ENCODE measurements at regions not wholly inside any gene's neighbourhood (a gene's known extent, or its start where the extent isn't known, plus 50 kb on each side); places are given as distances from the start of the nearest gene placed in this dataset.

GRCh38 chr1:239538239-239538988 lies 152.0 kb downstream of the CHRM3 start:
- DNase-seq (ENCODE audit: low read depth) = no peak

- no peak for DNase-seq (ENCODE audit: low read depth)
Measured at GRCh38 chr1:239539051-239539450, 152.7 kb downstream of the CHRM3 start.

GRCh38 chr1:239539812-239540211 lies 153.4 kb downstream of the CHRM3 start:
- DNase-seq (ENCODE audit: low read depth) = no peak

- no peak for DNase-seq (ENCODE audit: low read depth)
Measured at GRCh38 chr1:239543873-239544272, 157.5 kb downstream of the CHRM3 start.

- peak; percentile 49 for DNase-seq (ENCODE audit: low read depth)
Measured at GRCh38 chr1:239545466-239545865, 159.1 kb downstream of the CHRM3 start.

- peak; percentile 27 for DNase-seq (ENCODE audit: low read depth)
Measured at GRCh38 chr1:239547987-239548386, 161.6 kb downstream of the CHRM3 start.

GRCh38 chr1:239550178-239550577 lies 163.8 kb downstream of the CHRM3 start:
- peak; percentile 5 for DNase-seq (ENCODE audit: low read depth)

GRCh38 chr1:239555350-239555749 lies 169.0 kb downstream of the CHRM3 start:
- no peak for DNase-seq (ENCODE audit: low read depth)

- DNase-seq (ENCODE audit: low read depth) = no peak
Measured at GRCh38 chr1:239558559-239558958, 172.2 kb downstream of the CHRM3 start.

GRCh38 chr1:239558991-239559390 lies 172.6 kb downstream of the CHRM3 start:
- DNase-seq (ENCODE audit: low read depth) = peak; percentile 15

- DNase-seq (ENCODE audit: low read depth) = no peak
Measured at GRCh38 chr1:239560921-239561320, 174.6 kb downstream of the CHRM3 start.

GRCh38 chr1:239562095-239562494 lies 175.7 kb downstream of the CHRM3 start:
- no peak for DNase-seq (ENCODE audit: low read depth)

- no peak for DNase-seq (ENCODE audit: low read depth)
Measured at GRCh38 chr1:239563681-239564080, 177.3 kb downstream of the CHRM3 start.

- peak; percentile 0 for DNase-seq (ENCODE audit: low read depth)
Measured at GRCh38 chr1:239566074-239566473, 179.7 kb downstream of the CHRM3 start.

GRCh38 chr1:239570878-239571277 lies 184.5 kb downstream of the CHRM3 start:
- DNase-seq (ENCODE audit: low read depth) = no peak

- no peak for DNase-seq (ENCODE audit: low read depth)
Measured at GRCh38 chr1:239572183-239572582, 185.8 kb downstream of the CHRM3 start.

- DNase-seq (ENCODE audit: low read depth) = no peak
Measured at GRCh38 chr1:239574112-239574511, 187.7 kb downstream of the CHRM3 start.

GRCh38 chr1:239575113-239575512 lies 188.7 kb downstream of the CHRM3 start:
- no peak for DNase-seq (ENCODE audit: low read depth)

- no peak for DNase-seq (ENCODE audit: low read depth)
Measured at GRCh38 chr1:239583536-239583935, 197.2 kb downstream of the CHRM3 start.

- DNase-seq (ENCODE audit: low read depth) = no peak
Measured at GRCh38 chr1:239586128-239586527, 199.8 kb downstream of the CHRM3 start.

- no peak for DNase-seq (ENCODE audit: low read depth)
Measured at GRCh38 chr1:239587066-239587465, 200.7 kb downstream of the CHRM3 start.

GRCh38 chr1:239587574-239588369 lies 201.4 kb downstream of the CHRM3 start:
- no peak for DNase-seq (ENCODE audit: low read depth)

- no peak for DNase-seq (ENCODE audit: low read depth)
Measured at GRCh38 chr1:239590556-239590955, 204.2 kb downstream of the CHRM3 start.

All from iris pigment epithelial cell (primary cell).